ENCODE measurements at regions not wholly inside any gene's neighbourhood (a gene's known extent, or its start where the extent isn't known, plus 50 kb on each side); places are given as distances from the start of the nearest gene placed in this dataset.

DNA sequence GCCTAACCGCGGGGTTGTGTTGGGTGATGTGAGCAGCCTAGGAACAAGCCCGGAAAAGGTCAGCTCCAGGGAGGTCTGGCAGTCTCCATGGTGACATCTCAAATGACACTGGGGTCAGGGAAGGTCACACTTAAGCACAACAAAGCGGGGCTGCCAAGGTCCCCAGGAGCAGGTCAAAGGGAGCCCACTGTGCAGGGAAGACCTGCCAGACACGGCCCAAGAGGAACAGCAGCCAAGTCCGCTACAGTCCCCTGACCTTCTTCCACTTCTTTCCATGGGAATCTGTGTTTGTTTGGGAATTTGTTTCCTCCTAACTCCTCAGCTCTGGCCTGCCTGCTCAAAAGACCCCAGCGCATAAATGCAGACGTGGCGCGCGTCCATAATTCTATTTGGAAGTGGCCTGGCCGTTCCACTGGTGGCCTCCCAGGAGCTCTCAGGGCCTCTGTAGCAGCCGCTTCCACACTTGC lies 232.1 kb upstream of the COPS8 start:
- TF ChIP-seq, protein P1, sequence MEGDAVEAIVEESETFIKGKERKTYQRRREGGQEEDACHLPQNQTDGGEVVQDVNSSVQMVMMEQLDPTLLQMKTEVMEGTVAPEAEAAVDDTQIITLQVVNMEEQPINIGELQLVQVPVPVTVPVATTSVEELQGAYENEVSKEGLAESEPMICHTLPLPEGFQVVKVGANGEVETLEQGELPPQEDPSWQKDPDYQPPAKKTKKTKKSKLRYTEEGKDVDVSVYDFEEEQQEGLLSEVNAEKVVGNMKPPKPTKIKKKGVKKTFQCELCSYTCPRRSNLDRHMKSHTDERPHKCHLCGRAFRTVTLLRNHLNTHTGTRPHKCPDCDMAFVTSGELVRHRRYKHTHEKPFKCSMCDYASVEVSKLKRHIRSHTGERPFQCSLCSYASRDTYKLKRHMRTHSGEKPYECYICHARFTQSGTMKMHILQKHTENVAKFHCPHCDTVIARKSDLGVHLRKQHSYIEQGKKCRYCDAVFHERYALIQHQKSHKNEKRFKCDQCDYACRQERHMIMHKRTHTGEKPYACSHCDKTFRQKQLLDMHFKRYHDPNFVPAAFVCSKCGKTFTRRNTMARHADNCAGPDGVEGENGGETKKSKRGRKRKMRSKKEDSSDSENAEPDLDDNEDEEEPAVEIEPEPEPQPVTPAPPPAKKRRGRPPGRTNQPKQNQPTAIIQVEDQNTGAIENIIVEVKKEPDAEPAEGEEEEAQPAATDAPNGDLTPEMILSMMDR (conservative IDR thresholded peaks at IDR 0.05 in 1 of 2, IDR thresholded peaks at IDR 0.05 in 1 of 2; ENCODE audit: low read depth in 1 of 2, low read length in 2 of 2) = no peak
- no peak for TF ChIP-seq EZH2 (IDR thresholded peaks at IDR 0.05; ENCODE audit: low read length, missing control alignments)

All from fibroblast of lung (primary cell).